Epithelial cell of esophagus (primary cell): ENCODE measurements at regions not wholly inside any gene's neighbourhood (a gene's known extent, or its start where the extent isn't known, plus 50 kb on each side); places are given as distances from the start of the nearest gene placed in this dataset.

Experiments
- DNase-seq: peaks from one replicate; pipeline ENCODE4 v3.0.0; 2010; ENCODE audit warnings: low read depth
- H3K4me3 ChIP-seq: 2 replicates; pipeline ENCODE4 v1.5.1; 2011; ENCODE audit warnings: mild to moderate bottlenecking, low read length, control low read depth
- CTCF ChIP-seq: IDR thresholded peaks from 2 replicates; pipeline ENCODE4 v1.5.1; 2011; ENCODE audit warnings: low read depth, mild to moderate bottlenecking, low read length, control low read depth, inconsistent platforms; ENCODE audit not compliant: insufficient read depth; ENCODE audit errors: missing control alignments

GRCh38 chr1:61533546-61533945 lies 191.4 kb downstream of the TM2D1 start:
- no peak overlapping the region for H3K4me3 ChIP-seq
- TF ChIP-seq CTCF = no peak
- no peak for DNase-seq

GRCh38 chr1:61531716-61532115 lies 193.2 kb downstream of the TM2D1 start:
- no peak for TF ChIP-seq CTCF
- no peak overlapping the region for H3K4me3 ChIP-seq
- DNase-seq = no peak

- no peak for TF ChIP-seq CTCF
- no peak for DNase-seq
Observed at GRCh38 chr1:61523893-61524605, 200.9 kb downstream of the TM2D1 start.

GRCh38 chr1:61523229-61523628 lies 201.7 kb downstream of the TM2D1 start:
- no peak overlapping the region for H3K4me3 ChIP-seq
- DNase-seq = no peak
- TF ChIP-seq CTCF = no peak

More at GRCh38 chr1:61523893-61524605, 200.9 kb downstream of the TM2D1 start:
- no peak overlapping the region for H3K4me3 ChIP-seq

GRCh38 chr1:61520401-61520800 lies 204.5 kb downstream of the TM2D1 start:
- no peak overlapping the region for H3K4me3 ChIP-seq
- TF ChIP-seq CTCF = no peak
- no peak for DNase-seq

- no peak overlapping the region for H3K4me3 ChIP-seq
- DNase-seq = peak; percentile 76
- no peak for TF ChIP-seq CTCF
Observed at GRCh38 chr1:61519631-61520030, 205.3 kb downstream of the TM2D1 start.
